ENCODE measurements at regions not wholly inside any gene's neighbourhood (a gene's known extent, or its start where the extent isn't known, plus 50 kb on each side); places are given as distances from the start of the nearest gene placed in this dataset.

DNA sequence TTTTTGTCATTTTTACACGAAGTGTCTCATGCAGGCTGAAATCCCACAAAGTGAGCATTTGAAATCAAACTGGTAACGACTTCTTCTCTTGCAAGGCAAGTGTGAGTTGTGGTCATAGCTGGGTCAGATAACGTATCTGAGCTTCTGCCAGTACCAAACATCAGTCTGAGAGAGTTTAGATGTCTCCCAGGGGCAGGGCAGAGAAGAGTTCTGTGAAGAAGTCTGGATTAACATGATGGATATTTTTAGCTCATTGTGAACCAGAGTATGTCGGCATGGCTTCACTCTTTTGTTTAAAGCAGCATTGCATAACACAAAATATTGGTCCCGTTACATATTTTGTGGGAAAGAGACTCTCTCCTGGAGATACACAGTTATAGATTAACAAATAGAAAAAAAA is 655.5 kb upstream of the KLHL29 start:
- no peaks in the 10 kb centered on the region for H3K79me2 ChIP-seq (ENCODE audit: insufficient read depth, low read length)
- no peaks in the 10 kb centered on the region for H3K36me3 ChIP-seq (ENCODE audit: control insufficient read depth in 1 of 2, insufficient read depth in 2 of 2, low read length in 2 of 2)
- intact Hi-C loops (cut with micrococcal nuclease) = no loop called here
- H3K4me2 ChIP-seq (ENCODE audit: low read length) = no peak overlapping the region
- H3K9me3 ChIP-seq (ENCODE audit: control insufficient read depth in 1 of 2, insufficient read depth in 1 of 2, low read depth in 1 of 2, low read length in 2 of 2) = no peaks in the 10 kb centered on the region; a peak in 1 of 4 replicates
- no peaks in the 10 kb centered on the region for H3K4me1 ChIP-seq (ENCODE audit: control insufficient read depth in 1 of 2, insufficient read depth in 2 of 2, low read length in 2 of 2)
- no peak overlapping the region for H3K27ac ChIP-seq (ENCODE audit: low read depth, low read length)
- H3K9me2 ChIP-seq (ENCODE audit: insufficient read depth) = no peaks in the 10 kb centered on the region
- H4K20me1 ChIP-seq (ENCODE audit: insufficient read depth) = no peaks in the 10 kb centered on the region
- no peak overlapping the region for H3K9ac ChIP-seq (ENCODE audit: low read length)
- RAD21 ChIA-PET (ENCODE audit: low non-redundant PET in 1 of 2, low total read pairs in 2 of 2, uncharacterized antibody in 2 of 2, unreplicated experiment in 2 of 2) = no interaction called here
- no peak overlapping the region for H3K4me3 ChIP-seq (replicated peaks in 1 of 2; ENCODE audit: low read depth in 1 of 2, low read length in 2 of 2)
- no peak for DNase-seq (ENCODE audit: low read depth, low spot score)
- POLR2A ChIA-PET = no interaction called here
- BruUV-seq (replicated peaks) = no TSS peak
- no peak overlapping the region for H2AFZ ChIP-seq (ENCODE audit: low read depth, low read length, poor library complexity, severe bottlenecking)
- ATAC-seq = no peak
- no peaks in the 10 kb centered on the region for H3K27me3 ChIP-seq (ENCODE audit: insufficient read depth, low read length)
- TF ChIP-seq ZNF274 (IDR thresholded peaks at IDR 0.05; ENCODE audit: low read depth, low read length) (no peak), ZFX (IDR thresholded peaks at IDR 0.05) (no peak), RAD21 (IDR thresholded peaks at IDR 0.05; ENCODE audit: low read depth) (no peak), EGR1 (IDR thresholded peaks at IDR 0.05; ENCODE audit: low read depth) (no peak), ELF1 (IDR thresholded peaks at IDR 0.05; ENCODE audit: borderline replicate concordance, low read depth) (no peak), POLR2A (IDR thresholded peaks at IDR 0.05; ENCODE audit: borderline replicate concordance, extremely low read depth, insufficient read depth, insufficient read length) (no peak)
- TF ChIP-seq, protein P1, sequence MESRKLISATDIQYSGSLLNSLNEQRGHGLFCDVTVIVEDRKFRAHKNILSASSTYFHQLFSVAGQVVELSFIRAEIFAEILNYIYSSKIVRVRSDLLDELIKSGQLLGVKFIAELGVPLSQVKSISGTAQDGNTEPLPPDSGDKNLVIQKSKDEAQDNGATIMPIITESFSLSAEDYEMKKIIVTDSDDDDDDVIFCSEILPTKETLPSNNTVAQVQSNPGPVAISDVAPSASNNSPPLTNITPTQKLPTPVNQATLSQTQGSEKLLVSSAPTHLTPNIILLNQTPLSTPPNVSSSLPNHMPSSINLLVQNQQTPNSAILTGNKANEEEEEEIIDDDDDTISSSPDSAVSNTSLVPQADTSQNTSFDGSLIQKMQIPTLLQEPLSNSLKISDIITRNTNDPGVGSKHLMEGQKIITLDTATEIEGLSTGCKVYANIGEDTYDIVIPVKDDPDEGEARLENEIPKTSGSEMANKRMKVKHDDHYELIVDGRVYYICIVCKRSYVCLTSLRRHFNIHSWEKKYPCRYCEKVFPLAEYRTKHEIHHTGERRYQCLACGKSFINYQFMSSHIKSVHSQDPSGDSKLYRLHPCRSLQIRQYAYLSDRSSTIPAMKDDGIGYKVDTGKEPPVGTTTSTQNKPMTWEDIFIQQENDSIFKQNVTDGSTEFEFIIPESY (IDR thresholded peaks at IDR 0.05; ENCODE audit: extremely low read depth, insufficient replicate concordance, low read length) = no peak
- TF ChIP-seq, protein P2, sequence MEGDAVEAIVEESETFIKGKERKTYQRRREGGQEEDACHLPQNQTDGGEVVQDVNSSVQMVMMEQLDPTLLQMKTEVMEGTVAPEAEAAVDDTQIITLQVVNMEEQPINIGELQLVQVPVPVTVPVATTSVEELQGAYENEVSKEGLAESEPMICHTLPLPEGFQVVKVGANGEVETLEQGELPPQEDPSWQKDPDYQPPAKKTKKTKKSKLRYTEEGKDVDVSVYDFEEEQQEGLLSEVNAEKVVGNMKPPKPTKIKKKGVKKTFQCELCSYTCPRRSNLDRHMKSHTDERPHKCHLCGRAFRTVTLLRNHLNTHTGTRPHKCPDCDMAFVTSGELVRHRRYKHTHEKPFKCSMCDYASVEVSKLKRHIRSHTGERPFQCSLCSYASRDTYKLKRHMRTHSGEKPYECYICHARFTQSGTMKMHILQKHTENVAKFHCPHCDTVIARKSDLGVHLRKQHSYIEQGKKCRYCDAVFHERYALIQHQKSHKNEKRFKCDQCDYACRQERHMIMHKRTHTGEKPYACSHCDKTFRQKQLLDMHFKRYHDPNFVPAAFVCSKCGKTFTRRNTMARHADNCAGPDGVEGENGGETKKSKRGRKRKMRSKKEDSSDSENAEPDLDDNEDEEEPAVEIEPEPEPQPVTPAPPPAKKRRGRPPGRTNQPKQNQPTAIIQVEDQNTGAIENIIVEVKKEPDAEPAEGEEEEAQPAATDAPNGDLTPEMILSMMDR (IDR thresholded peaks at IDR 0.05 in 2 of 3, conservative IDR thresholded peaks at IDR 0.05 in 1 of 3; ENCODE audit: borderline replicate concordance in 1 of 3, insufficient read depth in 1 of 3, low read depth in 2 of 3, low read length in 2 of 3) = no peak
- CTCF ChIA-PET = no interaction called here
